HG02588 (cell line): ENCODE measurements at regions not wholly inside any gene's neighbourhood (a gene's known extent, or its start where the extent isn't known, plus 50 kb on each side); places are given as distances from the start of the nearest gene placed in this dataset.
"Not testable (repeated sequence)": the region's sequence is repeated elsewhere in the genome, so short reads cannot be mapped to it uniquely, and the experiment has no call there.

Experiments used
- ATAC-seq: cut with Tn5 transposase; IDR thresholded peaks from one replicate; pipeline ENCODE4 v1.9.1; 2021; ENCODE audit warnings: mild to moderate bottlenecking, moderate library complexity; ENCODE audit not compliant: unreplicated experiment

- no peak for ATAC-seq
Measured at GRCh38 chr5:69000949-69001348, 92.9 kb upstream of the SLC30A5 start.

- no peak for ATAC-seq
Measured at GRCh38 chr5:69001627-69002026, 92.2 kb upstream of the SLC30A5 start.

- no peak for ATAC-seq
Measured at GRCh38 chr5:69004127-69004526, 89.7 kb upstream of the SLC30A5 start.

- no peak for ATAC-seq
Measured at GRCh38 chr5:69004676-69005075, 89.1 kb upstream of the SLC30A5 start.

- ATAC-seq = no peak
Measured at GRCh38 chr5:69006030-69006429, 87.8 kb upstream of the SLC30A5 start.

GRCh38 chr5:69007163-69007562, 86.7 kb upstream of the SLC30A5 start:
- ATAC-seq = no peak

- ATAC-seq = peak; percentile 89
Measured at GRCh38 chr5:69007726-69008368, 86.0 kb upstream of the SLC30A5 start.

GRCh38 chr5:69010476-69010875, 83.3 kb upstream of the SLC30A5 start:
- no peak for ATAC-seq

- no peak for ATAC-seq
Measured at GRCh38 chr5:69011910-69012309, 81.9 kb upstream of the SLC30A5 start.

- no peak for ATAC-seq
Measured at GRCh38 chr5:69013481-69013880, 80.3 kb upstream of the SLC30A5 start.

GRCh38 chr5:69014007-69014406, 79.8 kb upstream of the SLC30A5 start:
- ATAC-seq = not testable (repeated sequence)

GRCh38 chr5:69019668-69020375, 74.0 kb upstream of the SLC30A5 start:
- ATAC-seq = no peak

GRCh38 chr5:69024241-69024651, 69.6 kb upstream of the SLC30A5 start:
- no peak for ATAC-seq

GRCh38 chr5:69029292-69029691, 64.5 kb upstream of the SLC30A5 start:
- ATAC-seq = no peak

GRCh38 chr5:69030358-69031062, 63.3 kb upstream of the SLC30A5 start:
- ATAC-seq = no peak

- ATAC-seq = no peak
Measured at GRCh38 chr5:69032009-69032408, 61.8 kb upstream of the SLC30A5 start.

GRCh38 chr5:69033690-69034089, 60.1 kb upstream of the SLC30A5 start:
- no peak for ATAC-seq

- ATAC-seq = no peak
Measured at GRCh38 chr5:69034898-69035297, 58.9 kb upstream of the SLC30A5 start.

GRCh38 chr5:69035665-69036064, 58.1 kb upstream of the SLC30A5 start:
- ATAC-seq = no peak

- no peak for ATAC-seq
Measured at GRCh38 chr5:69038539-69038938, 55.3 kb upstream of the SLC30A5 start.

GRCh38 chr5:69039829-69040228, 54.0 kb upstream of the SLC30A5 start:
- no peak for ATAC-seq

GRCh38 chr5:69042500-69042899, 51.3 kb upstream of the SLC30A5 start:
- ATAC-seq = peak; percentile 23
